WTC11 (cell line): ENCODE measurements at regions not wholly inside any gene's neighbourhood (a gene's known extent, or its start where the extent isn't known, plus 50 kb on each side); places are given as distances from the start of the nearest gene placed in this dataset.

Source experiments
- ATF1 ChIP-seq: sonication (generic); formaldehyde crosslinking; IDR thresholded peaks from 2 replicates; pipeline ENCODE4 v1.8.1; 2023; ENCODE audit warnings: mild to moderate bottlenecking, moderate library complexity, missing genetic modification reagents
- CREB1 ChIP-seq: sonication (generic); formaldehyde crosslinking; IDR thresholded peaks from 2 replicates; pipeline ENCODE4 v1.8.0; 2023; ENCODE audit warnings: mild to moderate bottlenecking, missing genetic modification reagents
- ESRRA ChIP-seq: sonication (generic); formaldehyde crosslinking; IDR thresholded peaks from 2 replicates; pipeline ENCODE4 v1.8.1; 2022; ENCODE audit warnings: mild to moderate bottlenecking, missing genetic modification reagents, borderline replicate concordance
- KAT7 ChIP-seq: sonication (generic); formaldehyde crosslinking; IDR thresholded peaks from 2 replicates; pipeline ENCODE4 v1.8.1; 2023; ENCODE audit warnings: missing genetic modification reagents, mild to moderate bottlenecking, borderline replicate concordance
- NR3C1 ChIP-seq: sonication (generic); formaldehyde crosslinking; conservative IDR thresholded peaks from 2 replicates; pipeline ENCODE4 v1.8.1; 2023; ENCODE audit warnings: low read depth, mild to moderate bottlenecking, missing genetic modification reagents
- RELA ChIP-seq: sonication (generic); formaldehyde crosslinking; IDR thresholded peaks from 2 replicates; pipeline ENCODE4 v1.8.1; 2022; ENCODE audit warnings: missing genetic modification reagents, mild to moderate bottlenecking, borderline replicate concordance
- SMAD3 ChIP-seq: sonication (generic); formaldehyde crosslinking; IDR thresholded peaks from 2 replicates; pipeline ENCODE4 v1.8.0; 2022; ENCODE audit warnings: missing genetic modification reagents, mild to moderate bottlenecking, borderline replicate concordance
- SP1 ChIP-seq: sonication (generic); formaldehyde crosslinking; conservative IDR thresholded peaks from 2 replicates; pipeline ENCODE4 v1.8.1; 2022; ENCODE audit warnings: missing genetic modification reagents
- TCF7 ChIP-seq: sonication (generic); formaldehyde crosslinking; IDR thresholded peaks from 2 replicates; pipeline ENCODE4 v1.8.0; 2022; ENCODE audit warnings: mild to moderate bottlenecking, low read depth, missing genetic modification reagents, moderate library complexity
- TEAD1 ChIP-seq: sonication (generic); formaldehyde crosslinking; IDR thresholded peaks from 2 replicates; pipeline ENCODE4 v1.8.0; 2022; ENCODE audit warnings: mild to moderate bottlenecking, missing genetic modification reagents
- TF ChIP-seq, protein P1 (sequence below): sonication (generic); formaldehyde crosslinking; IDR thresholded peaks from 2 replicates; pipeline ENCODE4 v1.8.0; 2022; ENCODE audit warnings: missing genetic modification reagents
- TF ChIP-seq, protein P2 (sequence below): fragments of 200-600 bp; IDR thresholded peaks from 2 replicates; pipeline ENCODE4 v1.8.0; 2022; ENCODE audit warnings: antibody characterized with exemption
- TF ChIP-seq, protein P3 (sequence below): sonication (generic); formaldehyde crosslinking; IDR thresholded peaks from 2 replicates; pipeline ENCODE4 v1.8.0; 2023; ENCODE audit warnings: missing genetic modification reagents

DNA sequence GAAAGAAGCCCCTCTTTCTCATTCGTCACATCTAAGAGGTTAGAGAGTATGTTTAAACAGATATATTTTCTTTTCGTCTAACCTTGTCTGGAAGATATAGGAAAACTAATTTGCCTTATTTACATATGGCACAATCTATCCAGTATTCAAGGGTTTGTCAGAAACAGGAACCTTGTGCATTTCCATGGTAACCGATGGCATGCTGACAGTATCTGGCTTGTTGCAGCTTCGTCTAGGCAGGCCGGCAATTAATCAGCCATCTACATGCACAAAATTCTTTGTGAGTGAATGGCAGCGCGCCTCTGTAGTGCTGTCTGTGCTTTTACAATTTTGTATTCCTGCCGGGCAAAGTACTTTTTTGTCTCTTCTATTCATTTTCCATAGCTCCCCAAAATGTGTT lies 294.0 kb upstream of the SOX2 start:
- TF ChIP-seq, protein P1, sequence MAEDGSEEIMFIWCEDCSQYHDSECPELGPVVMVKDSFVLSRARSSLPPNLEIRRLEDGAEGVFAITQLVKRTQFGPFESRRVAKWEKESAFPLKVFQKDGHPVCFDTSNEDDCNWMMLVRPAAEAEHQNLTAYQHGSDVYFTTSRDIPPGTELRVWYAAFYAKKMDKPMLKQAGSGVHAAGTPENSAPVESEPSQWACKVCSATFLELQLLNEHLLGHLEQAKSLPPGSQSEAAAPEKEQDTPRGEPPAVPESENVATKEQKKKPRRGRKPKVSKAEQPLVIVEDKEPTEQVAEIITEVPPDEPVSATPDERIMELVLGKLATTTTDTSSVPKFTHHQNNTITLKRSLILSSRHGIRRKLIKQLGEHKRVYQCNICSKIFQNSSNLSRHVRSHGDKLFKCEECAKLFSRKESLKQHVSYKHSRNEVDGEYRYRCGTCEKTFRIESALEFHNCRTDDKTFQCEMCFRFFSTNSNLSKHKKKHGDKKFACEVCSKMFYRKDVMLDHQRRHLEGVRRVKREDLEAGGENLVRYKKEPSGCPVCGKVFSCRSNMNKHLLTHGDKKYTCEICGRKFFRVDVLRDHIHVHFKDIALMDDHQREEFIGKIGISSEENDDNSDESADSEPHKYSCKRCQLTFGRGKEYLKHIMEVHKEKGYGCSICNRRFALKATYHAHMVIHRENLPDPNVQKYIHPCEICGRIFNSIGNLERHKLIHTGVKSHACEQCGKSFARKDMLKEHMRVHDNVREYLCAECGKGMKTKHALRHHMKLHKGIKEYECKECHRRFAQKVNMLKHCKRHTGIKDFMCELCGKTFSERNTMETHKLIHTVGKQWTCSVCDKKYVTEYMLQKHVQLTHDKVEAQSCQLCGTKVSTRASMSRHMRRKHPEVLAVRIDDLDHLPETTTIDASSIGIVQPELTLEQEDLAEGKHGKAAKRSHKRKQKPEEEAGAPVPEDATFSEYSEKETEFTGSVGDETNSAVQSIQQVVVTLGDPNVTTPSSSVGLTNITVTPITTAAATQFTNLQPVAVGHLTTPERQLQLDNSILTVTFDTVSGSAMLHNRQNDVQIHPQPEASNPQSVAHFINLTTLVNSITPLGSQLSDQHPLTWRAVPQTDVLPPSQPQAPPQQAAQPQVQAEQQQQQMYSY, result no peak
- TF ChIP-seq CREB1 (no peak), SP1 (CRISPR knock-in tag) (no peak), TCF7 (no peak), KAT7 (CRISPR knock-in tag) (no peak), ESRRA (CRISPR knock-in tag) (no peak), TEAD1 (CRISPR knock-in tag) (no peak), ATF1 (CRISPR knock-in tag) (no peak), SMAD3 (CRISPR knock-in tag) (no peak), NR3C1 (CRISPR knock-in tag) (no peak), RELA (CRISPR knock-in tag) (no peak)
- TF ChIP-seq, protein P2, sequence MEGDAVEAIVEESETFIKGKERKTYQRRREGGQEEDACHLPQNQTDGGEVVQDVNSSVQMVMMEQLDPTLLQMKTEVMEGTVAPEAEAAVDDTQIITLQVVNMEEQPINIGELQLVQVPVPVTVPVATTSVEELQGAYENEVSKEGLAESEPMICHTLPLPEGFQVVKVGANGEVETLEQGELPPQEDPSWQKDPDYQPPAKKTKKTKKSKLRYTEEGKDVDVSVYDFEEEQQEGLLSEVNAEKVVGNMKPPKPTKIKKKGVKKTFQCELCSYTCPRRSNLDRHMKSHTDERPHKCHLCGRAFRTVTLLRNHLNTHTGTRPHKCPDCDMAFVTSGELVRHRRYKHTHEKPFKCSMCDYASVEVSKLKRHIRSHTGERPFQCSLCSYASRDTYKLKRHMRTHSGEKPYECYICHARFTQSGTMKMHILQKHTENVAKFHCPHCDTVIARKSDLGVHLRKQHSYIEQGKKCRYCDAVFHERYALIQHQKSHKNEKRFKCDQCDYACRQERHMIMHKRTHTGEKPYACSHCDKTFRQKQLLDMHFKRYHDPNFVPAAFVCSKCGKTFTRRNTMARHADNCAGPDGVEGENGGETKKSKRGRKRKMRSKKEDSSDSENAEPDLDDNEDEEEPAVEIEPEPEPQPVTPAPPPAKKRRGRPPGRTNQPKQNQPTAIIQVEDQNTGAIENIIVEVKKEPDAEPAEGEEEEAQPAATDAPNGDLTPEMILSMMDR, result no peak
- TF ChIP-seq, protein P3, sequence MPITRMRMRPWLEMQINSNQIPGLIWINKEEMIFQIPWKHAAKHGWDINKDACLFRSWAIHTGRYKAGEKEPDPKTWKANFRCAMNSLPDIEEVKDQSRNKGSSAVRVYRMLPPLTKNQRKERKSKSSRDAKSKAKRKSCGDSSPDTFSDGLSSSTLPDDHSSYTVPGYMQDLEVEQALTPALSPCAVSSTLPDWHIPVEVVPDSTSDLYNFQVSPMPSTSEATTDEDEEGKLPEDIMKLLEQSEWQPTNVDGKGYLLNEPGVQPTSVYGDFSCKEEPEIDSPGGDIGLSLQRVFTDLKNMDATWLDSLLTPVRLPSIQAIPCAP, result no peak
